ENCODE measurements at regions not wholly inside any gene's neighbourhood (a gene's known extent, or its start where the extent isn't known, plus 50 kb on each side); places are given as distances from the start of the nearest gene placed in this dataset.

GRCh38 chr18:11274144-11274794, 124.9 kb upstream of the PIEZO2 start:
- TF ChIP-seq, protein P1, sequence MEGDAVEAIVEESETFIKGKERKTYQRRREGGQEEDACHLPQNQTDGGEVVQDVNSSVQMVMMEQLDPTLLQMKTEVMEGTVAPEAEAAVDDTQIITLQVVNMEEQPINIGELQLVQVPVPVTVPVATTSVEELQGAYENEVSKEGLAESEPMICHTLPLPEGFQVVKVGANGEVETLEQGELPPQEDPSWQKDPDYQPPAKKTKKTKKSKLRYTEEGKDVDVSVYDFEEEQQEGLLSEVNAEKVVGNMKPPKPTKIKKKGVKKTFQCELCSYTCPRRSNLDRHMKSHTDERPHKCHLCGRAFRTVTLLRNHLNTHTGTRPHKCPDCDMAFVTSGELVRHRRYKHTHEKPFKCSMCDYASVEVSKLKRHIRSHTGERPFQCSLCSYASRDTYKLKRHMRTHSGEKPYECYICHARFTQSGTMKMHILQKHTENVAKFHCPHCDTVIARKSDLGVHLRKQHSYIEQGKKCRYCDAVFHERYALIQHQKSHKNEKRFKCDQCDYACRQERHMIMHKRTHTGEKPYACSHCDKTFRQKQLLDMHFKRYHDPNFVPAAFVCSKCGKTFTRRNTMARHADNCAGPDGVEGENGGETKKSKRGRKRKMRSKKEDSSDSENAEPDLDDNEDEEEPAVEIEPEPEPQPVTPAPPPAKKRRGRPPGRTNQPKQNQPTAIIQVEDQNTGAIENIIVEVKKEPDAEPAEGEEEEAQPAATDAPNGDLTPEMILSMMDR (tag by site-specific recombination; IDR thresholded peaks at IDR 0.05) = no peak
- TF ChIP-seq ZNF18 (tag by site-specific recombination; IDR thresholded peaks at IDR 0.05) (no peak), ZBTB1 (tag by site-specific recombination; IDR thresholded peaks at IDR 0.05) (no peak), YY1 (tag by site-specific recombination; IDR thresholded peaks at IDR 0.05) (no peak), KLF16 (tag by site-specific recombination; IDR thresholded peaks at IDR 0.05) (no peak)
- TF ChIP-seq, protein P2, sequence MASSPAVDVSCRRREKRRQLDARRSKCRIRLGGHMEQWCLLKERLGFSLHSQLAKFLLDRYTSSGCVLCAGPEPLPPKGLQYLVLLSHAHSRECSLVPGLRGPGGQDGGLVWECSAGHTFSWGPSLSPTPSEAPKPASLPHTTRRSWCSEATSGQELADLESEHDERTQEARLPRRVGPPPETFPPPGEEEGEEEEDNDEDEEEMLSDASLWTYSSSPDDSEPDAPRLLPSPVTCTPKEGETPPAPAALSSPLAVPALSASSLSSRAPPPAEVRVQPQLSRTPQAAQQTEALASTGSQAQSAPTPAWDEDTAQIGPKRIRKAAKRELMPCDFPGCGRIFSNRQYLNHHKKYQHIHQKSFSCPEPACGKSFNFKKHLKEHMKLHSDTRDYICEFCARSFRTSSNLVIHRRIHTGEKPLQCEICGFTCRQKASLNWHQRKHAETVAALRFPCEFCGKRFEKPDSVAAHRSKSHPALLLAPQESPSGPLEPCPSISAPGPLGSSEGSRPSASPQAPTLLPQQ (tag by site-specific recombination; IDR thresholded peaks at IDR 0.05) = no peak
